ENCODE measurements at regions not wholly inside any gene's neighbourhood (a gene's known extent, or its start where the extent isn't known, plus 50 kb on each side); places are given as distances from the start of the nearest gene placed in this dataset.
A peak's percentile ranks its signal among the peaks of the same experiment; 100 is the strongest.

GRCh38 chr7:131183072-131183471, 144.6 kb upstream of the MKLN1 start:
- TF ChIP-seq, protein P1, sequence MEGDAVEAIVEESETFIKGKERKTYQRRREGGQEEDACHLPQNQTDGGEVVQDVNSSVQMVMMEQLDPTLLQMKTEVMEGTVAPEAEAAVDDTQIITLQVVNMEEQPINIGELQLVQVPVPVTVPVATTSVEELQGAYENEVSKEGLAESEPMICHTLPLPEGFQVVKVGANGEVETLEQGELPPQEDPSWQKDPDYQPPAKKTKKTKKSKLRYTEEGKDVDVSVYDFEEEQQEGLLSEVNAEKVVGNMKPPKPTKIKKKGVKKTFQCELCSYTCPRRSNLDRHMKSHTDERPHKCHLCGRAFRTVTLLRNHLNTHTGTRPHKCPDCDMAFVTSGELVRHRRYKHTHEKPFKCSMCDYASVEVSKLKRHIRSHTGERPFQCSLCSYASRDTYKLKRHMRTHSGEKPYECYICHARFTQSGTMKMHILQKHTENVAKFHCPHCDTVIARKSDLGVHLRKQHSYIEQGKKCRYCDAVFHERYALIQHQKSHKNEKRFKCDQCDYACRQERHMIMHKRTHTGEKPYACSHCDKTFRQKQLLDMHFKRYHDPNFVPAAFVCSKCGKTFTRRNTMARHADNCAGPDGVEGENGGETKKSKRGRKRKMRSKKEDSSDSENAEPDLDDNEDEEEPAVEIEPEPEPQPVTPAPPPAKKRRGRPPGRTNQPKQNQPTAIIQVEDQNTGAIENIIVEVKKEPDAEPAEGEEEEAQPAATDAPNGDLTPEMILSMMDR (IDR thresholded peaks at IDR 0.05; ENCODE audit: unreplicated experiment): no peak
- peaks cover under 1% of the 10 kb centered on the region for H3K36me3 Mint-ChIP-seq (ENCODE audit: insufficient read depth, unreplicated experiment)
- H3K27ac Mint-ChIP-seq (ENCODE audit: low read depth, unreplicated experiment): no peak overlapping the region
- DNase-seq (ENCODE audit: unreplicated experiment): no peak
- no TSS peak for BruUV-seq (replicated peaks)
- ChIA-PET POLR2A (interaction anchor here (0.9 to 1.5 kb wide), 3 partner anchors 18 to 77 kb away, joined by 3 read pairs; no protein-coding TSS in a partner anchor), CTCF (interaction anchor here (1.4 kb wide), 1 partner anchor 10 kb away, joined by 3 read pairs; no protein-coding TSS in a partner anchor)
- intact Hi-C loops (cut with micrococcal nuclease): loop anchor here (10.0 kb wide), 1 partner anchor 62 kb away; no protein-coding TSS in a partner anchor
- H3K9me3 Mint-ChIP-seq (ENCODE audit: unreplicated experiment): peaks cover 7% of the 10 kb centered on the region
- H3K27me3 Mint-ChIP-seq (ENCODE audit: insufficient read depth, unreplicated experiment): no peaks in the 10 kb centered on the region
- H3K4me1 Mint-ChIP-seq (ENCODE audit: insufficient read depth, unreplicated experiment): peaks cover 14% of the 10 kb centered on the region
- no peak overlapping the region for H3K4me3 Mint-ChIP-seq (ENCODE audit: unreplicated experiment)

GRCh38 chr7:131183611-131184119, 144.0 kb upstream of the MKLN1 start:
- TF ChIP-seq, protein P1 (IDR thresholded peaks at IDR 0.05; ENCODE audit: unreplicated experiment): no peak
- Mint-ChIP-seq H3K36me3 (ENCODE audit: insufficient read depth, unreplicated experiment) (peaks cover 6% of the 10 kb centered on the region), H3K4me1 (ENCODE audit: insufficient read depth, unreplicated experiment) (peaks cover 16% of the 10 kb centered on the region), H3K9me3 (ENCODE audit: unreplicated experiment) (peaks cover 7% of the 10 kb centered on the region), H3K27me3 (ENCODE audit: insufficient read depth, unreplicated experiment) (no peaks in the 10 kb centered on the region), H3K4me3 (ENCODE audit: unreplicated experiment) (no peak overlapping the region), H3K27ac (ENCODE audit: low read depth, unreplicated experiment) (peak overlapping the region; percentile 39)
- intact Hi-C loops (cut with micrococcal nuclease): loop anchor here (10.0 kb wide), 1 partner anchor 61 kb away; no protein-coding TSS in a partner anchor
- ChIA-PET POLR2A (interaction anchor here (0.9 to 1.5 kb wide), 3 partner anchors 19 to 77 kb away, joined by 3 read pairs; no protein-coding TSS in a partner anchor), CTCF (interaction anchor here (0.6 to 1.4 kb wide), 2 partner anchors 8 to 11 kb away, joined by 3 read pairs; no protein-coding TSS in a partner anchor)
- BruUV-seq (replicated peaks): no TSS peak
- DNase-seq (ENCODE audit: unreplicated experiment): peak; percentile 11

- TF ChIP-seq, protein P1 (IDR thresholded peaks at IDR 0.05; ENCODE audit: unreplicated experiment): no peak
- H3K4me3 Mint-ChIP-seq (ENCODE audit: unreplicated experiment): no peak overlapping the region
- BruUV-seq (replicated peaks): no TSS peak
- CTCF ChIA-PET: interaction anchor here (0.8 to 1.3 kb wide), 2 partner anchors 63 to 289 kb away, joined by 3 read pairs; no protein-coding TSS in a partner anchor
- H3K36me3 Mint-ChIP-seq (ENCODE audit: insufficient read depth, unreplicated experiment): peaks cover 10% of the 10 kb centered on the region
- no peak overlapping the region for H3K27ac Mint-ChIP-seq (ENCODE audit: low read depth, unreplicated experiment)
- H3K27me3 Mint-ChIP-seq (ENCODE audit: insufficient read depth, unreplicated experiment): no peaks in the 10 kb centered on the region
- POLR2A ChIA-PET: interaction anchor here (0.6 to 3.9 kb wide), 7 partner anchors 10 to 256 kb away, joined by 3 to 36 read pairs (median 4); no protein-coding TSS in a partner anchor
- DNase-seq (ENCODE audit: unreplicated experiment): no peak
- peaks cover 7% of the 10 kb centered on the region for H3K9me3 Mint-ChIP-seq (ENCODE audit: unreplicated experiment)
- peaks cover 18% of the 10 kb centered on the region for H3K4me1 Mint-ChIP-seq (ENCODE audit: insufficient read depth, unreplicated experiment)
- intact Hi-C loops (cut with micrococcal nuclease): loop anchor here (10.0 kb wide), 1 partner anchor 58 kb away; no protein-coding TSS in a partner anchor
These were observed 140.9 kb upstream of the MKLN1 start for GRCh38 chr7:131186816-131187215.
